GM19035 (cell line): ENCODE measurements at regions not wholly inside any gene's neighbourhood (a gene's known extent, or its start where the extent isn't known, plus 50 kb on each side); places are given as distances from the start of the nearest gene placed in this dataset.

Experiments used
- ATAC-seq: cut with Tn5 transposase; IDR thresholded peaks from one replicate; pipeline ENCODE4 v1.9.1; 2021; ENCODE audit not compliant: unreplicated experiment

DNA sequence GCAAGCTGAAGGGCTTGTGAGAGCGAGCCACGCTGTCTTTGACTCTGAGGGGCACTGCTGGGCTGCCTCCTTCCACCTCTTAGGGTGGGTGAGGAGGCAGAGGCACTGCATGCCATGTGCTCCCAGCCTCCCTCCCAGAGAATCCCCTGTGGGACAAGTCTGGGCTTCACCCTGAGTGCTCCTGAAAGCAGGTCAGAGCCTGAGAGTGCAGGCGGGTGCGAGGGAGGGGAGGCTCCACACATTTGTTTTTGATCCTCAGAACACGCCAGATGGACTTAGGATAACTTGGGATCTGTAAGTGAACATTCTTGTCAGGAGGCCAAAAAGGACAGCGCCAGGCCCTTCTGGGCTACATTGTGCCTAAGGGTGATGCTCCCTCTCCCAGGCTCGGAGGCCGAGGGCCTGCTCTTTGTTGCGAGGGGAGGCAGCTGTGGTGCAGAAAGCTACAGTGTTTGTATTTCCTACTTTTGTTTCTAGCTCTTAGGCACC lies 155.4 kb downstream of the TMX1 start:
- no peak for ATAC-seq

DNA sequence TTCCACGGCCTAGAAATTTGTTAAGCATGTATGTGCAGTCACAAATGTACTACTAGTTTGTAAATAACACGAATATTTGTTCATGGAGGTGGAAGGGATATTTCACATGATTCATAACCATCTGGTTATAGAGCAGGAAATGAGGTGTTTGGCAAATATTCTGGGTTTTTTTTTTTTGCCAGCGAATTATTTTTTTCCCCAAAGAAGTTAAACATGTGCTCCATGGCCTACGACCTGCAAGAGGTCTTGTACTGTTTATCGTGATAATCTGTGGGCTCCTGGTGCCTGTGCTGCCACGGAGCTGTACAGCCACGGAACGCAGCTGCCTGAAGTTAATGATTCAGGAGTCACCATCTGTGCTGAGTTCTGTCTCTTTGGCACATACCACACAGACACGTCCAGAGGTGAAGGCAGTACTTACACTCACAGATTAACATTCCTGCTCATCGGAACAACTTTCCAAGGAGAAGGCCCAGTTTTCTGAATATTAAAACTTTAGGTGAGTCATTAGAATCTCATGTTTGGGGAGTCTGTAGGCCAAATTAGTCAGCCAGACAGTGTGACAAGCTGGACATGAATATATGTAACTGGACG lies 156.3 kb downstream of the TMX1 start:
- no peak for ATAC-seq

DNA sequence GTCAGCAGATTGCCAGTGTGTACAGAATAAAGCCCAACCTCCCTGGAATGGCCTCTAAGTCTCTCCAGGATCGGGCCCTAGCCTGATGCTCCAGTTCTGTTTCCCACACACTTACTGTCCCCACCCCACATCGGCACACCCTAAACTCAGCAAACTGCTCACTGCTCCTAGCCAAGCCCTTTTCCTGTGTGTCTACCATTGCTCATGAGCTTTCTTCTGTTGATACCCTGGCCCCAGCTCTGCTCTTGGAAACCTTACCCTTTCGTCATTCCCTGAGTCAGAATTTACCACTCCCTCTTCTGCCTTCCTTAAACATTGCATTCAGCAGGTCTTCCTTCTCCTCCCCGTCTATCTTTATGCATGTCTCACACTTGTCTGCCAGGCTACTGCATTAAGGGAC lies 158.9 kb downstream of the TMX1 start:
- no peak for ATAC-seq

DNA sequence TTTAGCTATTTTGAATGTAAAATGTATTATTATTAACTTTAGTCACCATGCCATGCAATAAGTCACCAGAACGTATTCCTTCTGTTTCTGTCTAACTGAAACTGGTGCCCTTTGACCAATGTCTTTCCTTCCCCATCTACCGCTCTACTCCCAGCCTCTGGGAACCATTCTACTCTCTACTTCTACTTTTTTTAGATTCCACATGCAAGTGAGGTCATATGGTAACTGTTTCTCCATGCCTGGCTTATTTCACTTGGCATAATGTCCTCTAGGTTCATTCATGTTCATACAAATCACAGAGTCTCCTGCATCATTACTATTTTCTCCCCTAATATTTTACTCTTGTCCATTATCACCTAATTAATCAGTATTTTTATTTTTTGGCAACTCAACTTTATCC lies 160.1 kb downstream of the TMX1 start:
- no peak for ATAC-seq

DNA sequence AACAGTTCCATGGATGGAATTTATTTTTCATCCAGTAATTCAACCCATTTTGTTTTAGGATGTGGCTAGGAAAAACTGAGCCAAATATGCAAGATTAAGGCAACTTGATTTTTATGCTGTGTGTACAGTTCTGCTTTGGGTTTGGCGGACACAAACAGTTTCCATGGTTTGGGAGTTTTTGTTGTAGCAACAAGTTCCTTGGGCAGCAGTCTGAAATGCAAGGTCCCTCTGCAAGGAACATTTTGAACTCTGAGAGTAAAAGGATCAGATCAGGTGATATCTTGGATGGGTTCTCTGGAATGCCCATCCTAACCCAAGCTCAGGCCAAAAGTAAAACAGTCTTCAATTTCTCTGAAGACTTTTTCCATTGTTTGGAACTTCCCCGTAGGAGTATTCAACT lies 161.2 kb downstream of the TMX1 start:
- ATAC-seq, result no peak

DNA sequence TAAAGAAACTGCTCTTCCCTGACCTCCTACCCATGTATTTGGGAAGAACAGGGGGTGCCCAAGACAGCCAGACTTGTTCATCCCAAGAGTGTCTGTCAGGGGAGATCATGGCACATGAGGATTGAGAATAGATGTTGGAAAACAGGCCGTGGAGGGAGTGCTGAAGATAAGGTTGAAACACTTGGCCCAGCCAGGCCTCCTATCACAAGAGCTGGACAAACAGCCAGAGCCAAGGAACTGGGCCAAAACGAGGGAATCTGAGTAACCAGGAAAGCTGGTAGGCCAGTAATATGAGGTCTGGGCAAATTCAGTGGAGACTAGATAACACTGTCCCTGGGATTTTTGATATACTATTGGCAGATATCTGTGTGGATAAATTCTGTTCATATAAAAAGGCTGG lies 161.7 kb downstream of the TMX1 start:
- no peak for ATAC-seq

DNA sequence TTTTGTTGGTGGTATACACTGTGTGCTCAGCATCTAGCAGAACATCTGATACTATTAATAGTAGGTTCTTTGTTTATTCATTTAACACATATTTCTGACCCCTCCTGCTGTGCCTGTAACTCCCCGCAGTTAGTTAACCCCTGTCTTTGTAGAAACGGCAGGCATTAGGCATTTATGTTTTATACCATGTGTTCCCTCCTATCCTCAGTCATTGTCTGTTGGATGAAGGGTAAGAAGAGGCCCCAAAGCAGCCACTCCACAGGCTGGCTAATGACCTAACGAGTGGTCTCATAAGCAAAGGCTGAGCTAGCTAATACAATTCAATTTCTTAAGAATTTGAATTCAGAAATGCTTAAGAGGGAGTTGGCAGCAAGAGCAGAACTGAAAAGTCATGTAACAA lies 170.8 kb downstream of the TMX1 start:
- no peak for ATAC-seq

DNA sequence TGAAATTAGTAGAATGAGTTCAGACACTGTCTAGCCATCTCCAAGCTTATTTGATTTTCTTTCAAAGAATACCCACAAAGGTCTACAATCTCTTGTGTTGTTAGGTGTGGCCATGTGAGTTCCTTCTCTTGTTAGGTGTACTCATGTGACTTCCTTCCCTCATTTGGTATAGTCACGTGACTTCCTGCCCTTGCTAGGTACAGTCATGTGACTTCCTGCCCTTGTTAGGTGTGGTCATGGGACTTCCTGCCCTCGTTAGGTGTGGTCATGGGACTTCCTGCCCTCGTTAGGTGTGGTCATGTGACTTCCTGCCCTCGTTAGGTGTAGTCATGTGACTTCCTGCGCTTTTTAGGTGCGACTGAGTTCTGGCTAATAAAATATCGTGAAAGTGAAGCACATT lies 179.6 kb downstream of the TMX1 start:
- no peak for ATAC-seq

DNA sequence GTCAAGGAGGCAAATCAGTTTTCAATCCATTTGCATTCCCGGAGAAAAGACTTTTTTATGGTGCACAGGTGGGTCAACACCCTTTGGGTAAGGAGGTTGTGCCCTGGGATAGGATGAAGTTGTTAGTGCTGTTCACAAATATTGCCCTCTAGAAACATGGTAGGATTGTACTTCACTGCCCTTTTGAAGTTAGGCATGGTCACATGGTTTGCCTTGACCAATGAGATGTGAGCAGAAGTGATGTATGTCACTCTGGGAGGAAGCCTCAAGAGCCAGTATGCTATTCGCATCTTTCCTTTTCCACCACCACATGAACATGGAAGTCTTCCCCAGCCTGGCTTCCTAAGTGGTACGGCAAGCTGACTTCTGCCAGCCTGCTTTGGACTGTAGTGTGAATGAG lies 182.7 kb downstream of the TMX1 start:
- no peak for ATAC-seq

DNA sequence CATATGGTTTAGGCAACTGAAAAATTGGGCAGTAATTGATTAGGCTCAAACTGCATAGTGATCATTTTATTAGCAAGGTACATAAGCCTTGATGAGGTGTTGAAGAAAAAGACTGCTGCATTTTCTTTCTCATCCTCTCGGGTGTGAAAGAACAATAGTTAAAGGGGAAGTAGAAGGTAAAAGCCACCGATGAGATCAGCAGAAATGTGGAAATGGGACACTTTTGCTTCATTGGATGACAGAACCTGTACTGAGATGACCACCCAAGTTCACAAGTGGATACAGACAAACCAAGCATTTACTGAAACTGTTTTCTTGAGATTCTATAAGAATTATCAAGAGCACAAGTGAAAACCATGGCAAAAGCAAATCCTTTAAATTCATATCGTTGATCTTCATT lies 184.0 kb downstream of the TMX1 start:
- no peak for ATAC-seq

DNA sequence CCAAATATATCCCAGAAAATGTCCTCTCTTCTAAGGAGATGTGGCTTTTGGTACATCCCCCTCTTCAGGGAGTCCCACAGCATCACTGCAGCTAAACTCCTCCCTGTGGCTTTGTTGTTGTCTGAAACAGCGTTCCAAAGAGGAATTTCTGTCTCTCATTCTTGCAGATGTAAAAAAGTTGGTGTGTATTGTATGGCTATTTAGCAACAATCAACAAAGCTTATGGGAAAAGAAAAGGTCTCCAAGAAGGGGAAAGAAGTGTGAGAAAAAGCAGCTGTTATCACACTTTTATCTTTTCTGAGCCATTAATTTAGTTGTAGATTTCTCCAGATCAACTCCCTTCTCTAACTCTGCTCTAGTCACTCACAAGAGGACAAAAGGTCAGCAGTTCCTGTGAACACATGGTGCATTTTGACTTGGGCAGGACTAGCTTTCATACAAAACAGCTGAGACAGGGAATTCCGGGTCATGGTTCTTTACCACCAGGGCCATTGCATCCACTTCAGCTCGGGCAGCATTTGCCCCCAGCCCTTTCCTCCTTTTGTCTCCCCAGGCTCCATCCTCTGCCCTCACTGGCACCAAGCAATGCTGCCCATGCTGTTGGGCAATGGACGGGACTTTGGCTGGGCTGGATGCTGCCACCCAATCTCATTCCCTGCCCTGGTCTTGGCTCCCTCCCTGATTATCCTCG lies 184.7 kb downstream of the TMX1 start:
- no peak for ATAC-seq

DNA sequence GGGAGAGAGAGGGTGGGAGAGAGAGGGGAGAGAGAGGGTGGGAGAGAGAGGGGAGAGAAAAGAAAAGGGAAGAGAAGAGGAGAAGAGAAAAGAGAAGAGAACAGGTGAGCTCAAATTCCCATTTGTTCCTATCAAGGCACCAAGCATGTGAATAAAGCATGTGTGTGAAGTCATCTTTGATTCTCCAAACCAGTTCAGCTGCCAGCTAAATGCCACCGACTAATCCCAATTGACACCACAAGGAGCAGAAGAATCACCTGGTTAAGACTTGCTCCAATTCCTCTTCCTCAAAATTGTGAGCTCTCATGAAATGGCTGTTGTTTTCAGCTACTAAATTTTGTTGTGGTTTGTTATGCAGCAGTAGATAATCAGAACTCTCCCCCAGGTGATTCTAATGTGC lies 188.9 kb downstream of the TMX1 start:
- ATAC-seq, result no peak

DNA sequence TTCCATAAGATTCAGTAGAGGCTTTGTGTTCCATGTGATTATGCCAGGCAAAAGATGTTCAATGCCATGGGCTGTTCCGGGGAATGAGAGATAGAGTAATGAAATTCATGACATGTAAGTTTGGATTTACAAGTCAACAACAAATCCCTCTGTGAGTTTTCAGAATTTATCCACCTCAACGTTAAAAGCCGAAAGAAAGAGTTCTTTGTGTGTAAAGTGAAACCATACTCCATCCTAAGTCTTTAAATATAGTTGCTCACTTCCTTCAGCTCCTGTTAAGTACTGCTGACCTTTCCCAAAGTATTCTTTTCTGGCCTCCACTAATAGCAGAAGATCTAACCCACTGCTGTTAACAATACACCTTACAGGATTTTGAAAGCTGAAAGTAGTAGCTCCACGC lies 190.0 kb downstream of the TMX1 start:
- no peak for ATAC-seq

DNA sequence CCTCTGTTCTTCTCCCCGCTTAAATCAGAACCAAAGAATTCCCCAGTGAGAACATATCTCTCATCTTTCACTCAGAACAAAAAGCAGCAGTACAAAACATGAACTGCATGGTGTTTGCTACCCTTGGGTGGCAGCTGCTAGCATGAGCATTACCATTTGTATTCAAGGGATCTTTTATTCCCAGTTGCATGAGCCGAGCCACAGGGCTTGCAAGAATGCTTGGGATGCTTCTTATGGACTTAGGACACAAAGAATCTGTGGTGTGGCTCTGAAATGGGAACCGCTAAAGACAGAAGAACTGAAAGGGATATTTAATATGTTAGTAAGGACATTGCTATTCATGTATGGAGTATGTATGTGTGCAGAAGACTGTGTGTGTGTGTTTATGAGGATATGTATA lies 190.6 kb downstream of the TMX1 start:
- ATAC-seq, result no peak

DNA sequence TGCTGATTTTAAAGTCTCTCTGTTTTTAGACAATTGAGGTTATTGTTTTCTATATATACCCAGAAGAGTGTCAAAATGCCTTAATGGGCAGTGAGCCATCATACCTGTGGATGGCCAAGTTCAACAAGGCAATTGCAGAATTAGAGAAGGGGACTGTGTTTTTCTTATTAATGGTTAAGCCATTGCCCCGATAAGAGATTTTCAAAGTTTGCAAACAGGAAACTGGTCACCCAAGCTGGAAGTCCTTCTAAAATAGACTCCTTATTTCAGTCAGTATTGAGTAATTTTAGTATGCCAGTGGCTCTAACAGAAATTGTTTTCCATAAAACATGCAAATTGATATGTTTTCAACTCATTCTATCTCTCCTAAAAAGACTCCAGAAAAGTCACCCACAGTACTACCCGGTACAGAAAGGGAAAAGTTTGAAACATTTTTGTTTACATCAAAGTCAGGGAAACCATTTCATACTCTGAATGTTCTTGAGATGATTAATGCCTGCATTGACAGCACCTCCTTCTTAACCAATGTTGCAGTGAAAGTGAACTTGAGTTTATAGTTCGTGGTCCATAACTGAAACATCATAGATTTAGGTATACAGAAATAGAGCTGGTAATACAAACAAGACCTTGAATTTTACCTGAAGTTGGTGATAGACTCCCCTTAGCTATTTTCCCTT lies 191.1 kb downstream of the TMX1 start:
- ATAC-seq, result no peak

DNA sequence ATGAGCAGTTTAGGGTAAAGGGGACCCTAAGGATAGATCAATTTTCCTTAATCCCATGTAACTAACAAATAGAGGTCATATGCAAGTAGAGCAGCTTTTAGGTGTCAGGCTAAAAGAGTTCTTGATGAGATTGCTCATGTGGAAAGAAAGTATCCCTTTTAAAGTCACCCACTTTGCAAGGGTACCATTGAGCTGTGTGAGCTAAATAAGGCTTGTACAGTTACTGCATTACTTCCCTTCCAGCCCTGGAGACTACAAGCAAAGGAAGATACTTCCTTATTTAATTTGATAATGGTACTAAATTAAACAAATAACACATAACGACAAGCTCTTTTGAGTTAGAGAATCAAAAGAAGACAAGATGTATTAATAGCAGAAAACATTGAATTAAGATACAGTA lies 191.7 kb downstream of the TMX1 start:
- no peak for ATAC-seq

DNA sequence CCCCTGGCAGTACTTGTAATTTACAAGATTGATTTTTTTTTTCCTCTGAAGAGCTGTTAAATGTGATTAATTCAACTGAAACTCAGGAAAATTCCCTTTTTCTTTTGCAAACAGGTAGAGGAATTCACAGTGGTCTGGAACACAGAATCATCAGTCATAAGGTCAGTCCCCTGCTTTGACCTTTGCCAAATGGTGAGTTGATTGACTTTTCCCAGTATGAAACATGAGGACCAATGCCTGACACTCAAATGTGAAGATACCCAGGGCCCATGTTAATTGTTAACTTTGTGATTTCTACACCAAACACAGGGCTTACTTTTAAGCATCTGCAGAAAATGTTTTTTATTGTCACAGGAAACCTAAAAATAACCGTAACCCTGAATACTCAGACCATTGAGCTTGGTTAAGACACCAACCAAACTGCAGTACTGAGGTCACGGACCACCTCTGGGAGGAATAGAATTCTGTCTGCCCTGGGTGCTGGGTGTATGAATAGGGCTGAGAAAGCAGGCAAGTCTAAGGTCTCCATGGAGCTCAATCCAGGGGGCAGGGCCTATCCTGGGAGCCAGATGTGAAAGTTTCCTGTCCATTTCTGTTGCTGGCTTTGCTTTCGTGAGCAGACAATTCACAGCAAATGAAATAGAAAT lies 192.4 kb downstream of the TMX1 start:
- ATAC-seq, result no peak

DNA sequence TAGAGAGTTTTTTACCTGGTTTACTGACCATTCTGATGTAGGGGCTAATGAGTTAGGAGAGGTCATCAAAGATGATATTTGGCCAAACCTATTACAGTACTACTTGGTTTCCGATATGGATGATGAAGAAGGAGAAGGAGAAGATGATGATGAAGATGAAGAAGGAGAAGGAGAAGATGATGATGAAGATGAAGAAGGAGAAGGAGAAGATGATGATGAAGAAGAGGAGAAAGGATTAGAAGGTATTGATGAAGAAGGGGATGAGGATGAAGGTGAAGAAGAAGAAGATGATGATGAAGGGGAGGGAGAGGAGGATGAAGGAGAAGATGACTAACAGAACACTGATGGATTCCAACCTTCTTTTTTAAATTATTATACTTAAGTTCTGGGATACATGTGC lies 196.6 kb downstream of the TMX1 start:
- ATAC-seq, result no peak

DNA sequence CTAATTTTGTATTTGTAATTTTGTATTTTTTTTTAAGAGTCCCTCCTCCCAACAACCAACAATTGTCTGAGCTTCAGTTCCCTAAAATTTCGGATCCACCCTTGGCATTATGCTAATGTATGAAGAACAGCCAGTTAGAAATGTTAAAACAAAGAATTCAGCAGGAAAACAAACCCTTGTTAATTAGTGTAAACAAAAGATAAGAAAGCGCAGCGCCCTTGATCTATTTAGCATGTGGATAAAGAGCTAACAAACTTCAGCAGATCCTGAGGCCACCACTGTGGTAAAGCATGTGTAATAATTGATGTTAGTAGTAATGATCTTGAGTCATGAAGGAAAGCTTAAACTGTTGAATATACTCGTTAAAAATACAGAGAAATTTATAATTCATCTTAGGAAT lies 199.8 kb downstream of the TMX1 start:
- ATAC-seq, result no peak

DNA sequence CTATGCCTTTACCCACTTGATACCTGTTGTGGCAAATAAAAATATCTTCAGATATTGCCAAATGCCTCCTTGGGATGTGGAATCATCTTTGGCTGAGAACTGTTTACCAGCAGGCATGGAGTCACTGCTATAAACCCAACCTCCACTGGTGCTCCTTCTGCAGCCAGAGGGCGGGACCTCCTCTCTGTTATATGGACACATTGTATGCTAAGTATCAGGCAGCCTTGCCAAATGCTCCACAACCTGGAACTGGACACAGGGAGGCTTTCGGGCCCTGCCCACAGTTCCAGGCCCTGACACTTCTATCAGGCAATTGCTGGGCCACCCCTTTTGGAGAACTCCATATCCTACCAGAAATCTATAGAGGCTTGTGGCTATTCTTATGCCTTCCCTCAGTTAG lies 201.0 kb downstream of the TMX1 start:
- no peak for ATAC-seq

DNA sequence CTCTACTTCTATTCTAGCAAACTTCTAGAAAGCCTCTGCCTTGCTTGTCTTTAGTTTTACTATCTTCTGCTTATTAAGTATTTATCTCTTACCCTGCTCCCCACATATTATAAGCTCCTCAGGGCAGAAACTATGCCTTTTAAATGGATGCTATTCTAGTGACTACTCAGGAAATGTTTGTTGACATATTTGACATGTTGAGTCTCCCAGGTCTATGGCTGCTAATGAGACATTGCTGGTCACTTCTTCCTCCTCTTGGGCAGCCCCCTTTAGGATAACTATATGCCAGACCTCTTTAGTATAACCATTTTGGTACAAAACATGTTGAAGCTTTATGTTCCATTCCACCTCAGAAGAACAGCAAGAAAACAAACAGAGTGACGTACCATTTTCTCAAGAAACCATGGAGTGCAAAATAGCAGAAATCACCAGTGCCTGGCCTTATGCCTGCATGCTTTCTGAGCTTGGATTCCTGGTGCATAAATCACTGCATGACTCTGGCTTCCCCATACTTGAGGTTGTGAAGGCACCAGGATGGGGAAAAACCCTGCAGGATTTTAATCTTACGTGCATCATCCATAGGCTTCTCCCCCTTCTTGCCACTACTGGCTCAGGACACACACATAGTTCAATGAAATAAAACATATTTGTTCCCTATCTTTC lies 202.6 kb downstream of the TMX1 start:
- ATAC-seq, result no peak
